EL (cell line): ENCODE measurements at regions not wholly inside any gene's neighbourhood (a gene's known extent, or its start where the extent isn't known, plus 50 kb on each side); places are given as distances from the start of the nearest gene placed in this dataset.
A peak's percentile ranks its signal among the peaks of the same experiment; 100 is the strongest.
"Not testable (repeated sequence)": the region's sequence is repeated elsewhere in the genome, so short reads cannot be mapped to it uniquely, and the experiment has no call there.

ENCODE experiments used
- DNase-seq: peaks from one replicate; pipeline ENCODE4 v3.0.0-alpha.2; 2016

DNA sequence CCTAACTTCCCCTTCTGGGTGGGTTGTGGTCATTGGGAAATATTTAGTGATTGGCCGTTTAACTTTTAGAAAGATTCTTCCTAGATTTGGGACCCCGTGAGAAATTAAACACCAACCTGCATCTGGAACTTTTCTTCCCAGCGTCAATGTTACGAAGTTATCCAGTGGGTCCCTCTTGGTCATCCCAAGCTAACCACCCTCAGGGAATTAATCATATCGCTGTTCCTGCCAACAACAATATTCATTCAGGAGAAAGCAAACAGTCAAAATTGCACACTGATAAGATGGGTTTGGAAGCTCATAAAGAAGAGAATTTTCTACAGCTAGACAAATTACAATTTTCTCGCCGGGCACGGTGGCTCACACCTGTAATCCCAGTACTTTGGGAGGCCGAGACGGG is 121.2 kb upstream of the STX18 start:
- peak; percentile 69 for DNase-seq

DNA sequence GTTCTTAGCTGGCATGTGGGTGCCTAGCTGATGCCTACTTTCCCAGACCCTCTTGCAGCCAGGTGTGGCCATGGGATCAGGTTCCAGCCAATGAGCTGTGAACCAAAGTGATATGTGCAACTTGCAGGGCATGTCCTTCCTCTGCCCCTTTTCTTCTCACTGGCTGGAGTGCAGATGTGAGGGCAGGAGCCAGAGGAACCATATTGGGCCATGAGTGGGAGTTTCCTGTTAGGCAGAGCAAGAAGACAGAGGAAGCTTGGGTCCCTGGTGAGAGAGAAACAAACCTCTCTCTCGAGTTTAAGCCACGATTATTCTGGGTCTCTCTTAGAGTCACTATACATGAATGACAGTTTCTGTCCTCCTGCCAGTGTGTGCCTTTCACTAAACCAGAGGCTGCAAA is 120.4 kb upstream of the STX18 start:
- DNase-seq, result no peak

GRCh38 chr4:4659871-4660651 is 118.2 kb upstream of the STX18 start:
- peak; percentile 91 for DNase-seq

GRCh38 chr4:4658052-4658451 is 116.2 kb upstream of the STX18 start:
- DNase-seq, result peak; percentile 26

- no peak for DNase-seq
Observed at GRCh38 chr4:4656977-4657376, 115.1 kb upstream of the STX18 start.

- DNase-seq, result no peak
Observed at GRCh38 chr4:4655901-4656300, 114.1 kb upstream of the STX18 start.

GRCh38 chr4:4655011-4655410 is 113.2 kb upstream of the STX18 start:
- no peak for DNase-seq

GRCh38 chr4:4651811-4652755 is 110.2 kb upstream of the STX18 start:
- no peak for DNase-seq

DNA sequence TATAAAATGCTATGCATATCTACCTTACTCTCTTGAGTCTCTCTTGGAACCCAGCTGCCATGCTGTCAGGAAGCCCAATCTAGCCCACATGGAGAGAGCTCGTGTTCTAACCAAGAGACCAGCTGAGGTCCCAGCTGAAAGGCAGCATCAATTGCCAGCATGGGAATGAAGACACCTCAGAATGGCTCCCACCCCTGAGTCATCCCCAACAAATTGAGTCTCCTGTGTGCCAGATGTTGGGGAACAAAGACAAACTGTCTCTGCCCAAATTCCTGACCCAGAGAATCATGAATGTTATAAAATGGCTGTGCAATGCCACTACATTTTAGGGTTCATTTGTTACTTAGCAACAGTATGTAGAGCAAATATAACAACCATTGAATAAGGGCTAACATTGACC is 105.2 kb upstream of the STX18 start:
- DNase-seq, result peak; percentile 45

GRCh38 chr4:4645743-4646142 is 103.9 kb upstream of the STX18 start:
- DNase-seq, result no peak

- DNase-seq, result not testable (repeated sequence)
Observed at GRCh38 chr4:4644277-4644676, 102.4 kb upstream of the STX18 start.

- DNase-seq, result not testable (repeated sequence)
Observed at GRCh38 chr4:4643743-4644142, 101.9 kb upstream of the STX18 start.

- no peak for DNase-seq
Observed at GRCh38 chr4:4643306-4643705, 101.5 kb upstream of the STX18 start.

GRCh38 chr4:4642496-4643000 is 100.7 kb upstream of the STX18 start:
- DNase-seq, result no peak

DNA sequence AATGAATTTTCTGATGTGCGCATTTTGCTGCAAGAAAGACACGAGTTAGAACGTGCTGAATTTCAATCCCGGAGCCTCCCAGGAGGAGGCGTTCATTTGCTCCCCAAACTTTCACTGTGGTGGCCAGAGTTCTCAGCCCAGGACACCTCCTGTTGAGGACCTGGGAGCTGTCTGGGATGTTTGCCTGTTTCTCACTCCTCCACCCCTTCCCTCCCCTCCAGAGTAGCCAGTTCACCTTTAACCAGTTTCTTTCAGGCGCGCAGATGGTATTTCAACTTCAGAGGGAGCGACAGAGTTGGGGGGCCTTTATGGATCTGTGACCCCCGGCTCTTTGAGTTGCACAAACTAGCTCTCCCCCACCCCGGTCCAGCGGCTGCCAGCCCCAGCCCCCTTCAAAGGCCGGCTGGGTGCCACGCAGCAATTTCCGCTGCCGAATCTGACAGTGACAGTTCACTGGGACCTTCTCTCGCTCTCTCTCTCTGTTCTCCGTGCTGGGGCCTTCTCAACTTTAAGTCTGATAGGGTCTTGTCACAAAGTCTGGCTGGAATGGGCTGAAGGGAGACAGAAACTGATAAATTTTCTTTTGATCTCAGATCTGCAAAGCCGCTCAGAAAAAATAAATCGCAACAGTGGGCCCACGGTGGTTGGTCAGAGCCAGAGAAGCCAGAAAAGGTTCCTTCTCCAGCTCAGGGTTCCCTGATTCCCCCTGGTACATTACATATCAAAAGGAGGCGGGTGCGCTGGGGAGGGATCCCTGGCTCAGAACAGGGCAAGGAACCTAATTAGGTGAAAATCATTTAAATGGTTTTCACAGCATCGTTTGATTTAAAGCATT is 100.0 kb upstream of the STX18 start:
- DNase-seq, result no peak

DNA sequence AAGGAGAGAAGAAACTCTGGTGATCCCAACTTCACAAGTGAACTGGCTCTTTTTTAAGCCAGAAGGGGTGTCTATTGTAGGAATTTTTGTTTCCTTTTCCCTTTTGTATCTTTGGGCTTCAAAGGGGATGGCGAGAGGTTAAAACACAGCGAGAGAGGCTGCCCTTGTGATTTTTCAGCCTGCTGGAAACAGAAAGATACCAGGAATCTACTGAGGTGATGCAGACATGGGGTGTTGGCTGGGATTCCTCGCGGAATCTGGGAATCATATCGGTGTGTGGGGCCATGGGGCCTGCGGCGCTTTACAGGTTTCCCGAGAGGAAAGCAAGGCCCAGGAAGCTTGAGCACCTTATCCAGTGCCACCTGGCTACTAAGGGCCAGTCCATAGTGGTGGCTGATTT is 99.4 kb upstream of the STX18 start:
- DNase-seq, result no peak

DNA sequence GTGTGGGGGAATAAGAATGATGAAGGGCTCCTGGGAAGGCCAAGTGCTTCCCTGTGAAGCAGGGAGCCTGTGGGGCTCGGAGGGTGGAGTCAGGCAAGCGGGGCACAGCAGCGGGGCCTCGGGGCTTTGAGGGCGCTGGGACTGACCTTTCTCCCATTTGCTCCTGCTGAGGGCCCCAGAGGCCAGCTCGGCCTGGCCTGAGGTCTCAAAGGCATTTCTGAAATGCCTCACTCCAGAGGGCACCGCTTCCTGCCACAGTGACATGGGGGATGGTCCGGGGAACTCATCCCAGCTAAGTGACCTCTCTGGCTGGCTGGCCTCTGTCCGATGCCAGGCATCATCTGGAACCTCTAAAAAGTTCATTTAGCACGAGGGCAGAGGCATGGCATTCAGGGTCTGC is 98.8 kb upstream of the STX18 start:
- no peak for DNase-seq

DNA sequence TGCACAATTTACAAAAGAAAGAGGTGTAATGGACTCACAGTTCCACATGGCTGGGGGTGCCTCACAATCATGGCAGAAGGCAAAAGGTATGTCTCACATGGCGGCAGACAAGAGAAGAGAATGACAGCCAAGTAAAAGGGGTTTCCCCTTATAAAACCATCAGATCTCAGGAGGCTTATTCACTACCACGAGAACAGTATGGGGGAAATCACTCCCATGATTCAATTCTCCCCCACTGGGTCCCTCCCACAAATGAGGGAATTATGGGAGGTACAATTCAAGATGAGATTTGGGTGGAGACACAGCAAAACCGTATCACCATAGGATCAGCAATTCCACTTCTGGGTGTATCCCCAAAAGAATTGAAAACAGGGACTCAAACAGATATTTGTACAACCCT is 97.5 kb upstream of the STX18 start:
- no peak for DNase-seq

GRCh38 chr4:4637710-4638109 is 95.9 kb upstream of the STX18 start:
- DNase-seq, result no peak

- DNase-seq, result no peak
Observed at GRCh38 chr4:4633431-4633830, 91.6 kb upstream of the STX18 start.

DNA sequence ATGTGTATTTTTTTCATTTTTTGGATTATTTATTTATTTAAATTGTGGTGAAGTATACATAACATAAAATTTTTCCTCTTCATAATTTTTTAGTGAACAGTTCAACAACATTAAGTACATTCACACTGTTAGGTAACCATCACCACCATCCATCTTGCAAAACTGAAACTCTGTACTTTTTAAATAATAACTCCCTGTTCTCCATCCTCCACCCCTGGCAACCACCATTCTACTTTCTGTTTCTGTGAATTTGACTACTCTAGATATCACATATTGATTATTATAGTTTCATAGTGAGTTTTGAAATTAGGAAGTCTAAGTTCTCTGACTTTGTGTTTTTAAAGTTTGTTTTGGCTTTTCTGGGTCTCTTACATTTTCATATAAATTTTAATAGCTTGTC is 89.3 kb upstream of the STX18 start:
- no peak for DNase-seq

GRCh38 chr4:4627906-4628305 is 86.1 kb upstream of the STX18 start:
- no peak for DNase-seq

DNA sequence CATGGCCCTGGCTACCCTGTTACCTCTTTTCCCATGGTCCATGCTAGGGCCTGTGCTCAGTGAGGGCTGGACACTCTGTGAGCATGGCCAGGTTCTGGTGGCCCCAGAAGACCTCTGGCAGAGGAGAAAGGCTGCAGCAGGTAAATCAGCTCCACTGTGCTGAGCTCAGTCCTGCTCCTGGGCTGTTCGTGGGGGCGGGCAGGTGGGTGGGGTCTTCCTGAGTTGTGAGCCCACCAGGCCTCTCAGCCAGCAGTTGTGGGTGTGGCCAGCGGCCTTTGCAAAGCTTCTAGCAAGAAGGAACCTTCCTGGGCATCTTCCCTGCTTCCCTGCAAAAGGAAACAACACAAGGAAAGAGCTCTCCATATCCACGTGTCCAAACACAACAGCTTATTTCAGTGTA is 85.3 kb upstream of the STX18 start:
- no peak for DNase-seq
